Fibroblast of skin of right quadriceps (primary cell): ENCODE measurements at regions not wholly inside any gene's neighbourhood (a gene's known extent, or its start where the extent isn't known, plus 50 kb on each side); places are given as distances from the start of the nearest gene placed in this dataset.
"Not testable (repeated sequence)": the region's sequence is repeated elsewhere in the genome, so short reads cannot be mapped to it uniquely, and the experiment has no call there.

Source experiments
- DNase-seq: peaks from one replicate; pipeline ENCODE4 v3.0.0-alpha.2; 2013

- no peak for DNase-seq
These were observed 2293.6 kb downstream of the TP53TG3F start for GRCh38 chr16:35752773-35753558.

DNA sequence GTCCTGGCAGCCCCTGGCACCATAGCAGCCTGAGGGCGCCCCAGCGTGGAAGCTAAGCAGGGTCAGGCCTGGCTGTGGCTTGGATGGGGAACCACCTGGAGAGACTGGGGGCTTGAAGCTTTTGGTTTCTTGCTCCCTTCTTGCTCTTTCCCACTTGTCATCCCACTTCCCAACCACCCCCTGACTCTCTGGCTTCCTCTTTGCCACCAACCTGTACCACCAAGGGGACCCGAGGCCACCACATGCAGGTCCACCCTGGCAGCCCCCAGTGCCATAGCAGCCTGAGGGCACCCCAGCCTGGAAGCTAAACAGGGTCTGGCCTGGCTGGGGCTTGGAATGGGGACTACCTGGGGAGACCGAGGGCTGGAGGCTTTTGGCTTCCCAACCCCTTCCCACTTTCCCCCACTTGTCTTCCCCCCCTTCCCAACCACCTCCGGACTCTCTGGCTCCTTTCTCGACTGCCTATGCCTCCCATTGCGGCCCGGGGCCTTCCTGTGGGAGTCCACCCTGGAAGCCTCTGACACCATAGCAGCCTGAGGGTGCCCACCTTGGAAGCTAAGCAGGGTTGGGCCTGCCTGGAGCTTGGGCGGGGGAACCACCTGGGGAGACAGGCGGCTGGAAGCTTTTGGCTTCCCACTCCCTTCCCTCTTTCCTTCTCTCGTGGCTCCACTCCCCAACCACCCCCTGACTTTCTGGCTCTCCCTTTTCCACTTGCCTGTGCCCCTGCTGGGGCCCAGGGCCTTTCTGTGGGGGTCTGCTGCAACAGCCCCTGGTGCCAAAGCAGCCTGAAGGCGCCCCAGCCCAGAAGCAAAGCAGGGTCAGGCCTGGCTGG, 2294.4 kb downstream of the TP53TG3F start:
- no peak for DNase-seq

DNA sequence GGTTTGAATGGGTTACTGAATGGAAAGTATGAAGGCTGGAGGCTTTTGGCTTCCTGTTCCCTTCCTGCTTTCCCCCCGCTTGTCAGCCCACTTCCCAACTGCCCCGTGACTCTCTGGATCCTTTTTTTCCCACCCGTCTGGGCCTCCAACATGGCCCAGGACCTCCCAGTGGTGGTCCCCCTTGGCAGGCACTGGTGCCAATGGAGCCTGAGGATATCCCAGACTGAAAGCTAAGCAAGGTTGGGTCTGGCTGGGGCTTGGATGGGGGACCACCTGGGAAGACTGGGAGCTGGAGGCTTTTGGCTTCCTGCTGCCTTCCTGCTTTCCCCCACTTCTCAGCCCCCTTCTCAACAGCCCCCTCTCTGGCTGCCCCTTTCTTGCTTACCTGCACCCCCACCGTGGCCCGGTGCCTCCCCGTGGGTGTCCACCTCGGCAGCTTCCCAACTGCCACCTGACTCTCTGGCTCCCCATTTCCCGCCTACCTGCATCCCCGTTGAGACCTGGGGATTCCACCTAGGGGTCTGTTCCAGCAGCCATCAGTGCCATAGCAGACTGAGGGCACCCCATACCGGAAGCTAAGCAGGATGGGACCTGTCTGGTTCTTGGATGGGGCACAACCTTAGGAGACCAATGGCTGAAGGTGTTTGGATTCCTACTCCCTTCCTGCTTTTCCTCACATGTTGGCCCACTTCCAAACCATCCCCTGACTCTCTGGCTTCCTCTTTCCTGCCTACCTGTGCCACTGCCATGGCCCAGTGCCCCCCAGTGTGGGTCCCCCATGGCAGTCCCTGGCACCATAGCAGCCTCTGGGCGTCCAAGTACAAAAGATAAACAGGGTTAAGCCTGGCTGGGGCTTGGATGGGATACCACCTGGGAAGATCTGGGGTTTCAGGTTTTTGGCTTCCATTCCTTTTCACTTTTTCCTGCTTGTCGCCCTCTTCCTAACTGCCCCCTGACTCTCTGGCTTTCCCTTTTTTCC, 2295.3 kb downstream of the TP53TG3F start:
- DNase-seq, result no peak

GRCh38 chr16:35788381-35788780, 2329.0 kb downstream of the TP53TG3F start:
- no peak for DNase-seq

GRCh38 chr16:35792516-35793285, 2333.3 kb downstream of the TP53TG3F start:
- DNase-seq, result no peak

DNA sequence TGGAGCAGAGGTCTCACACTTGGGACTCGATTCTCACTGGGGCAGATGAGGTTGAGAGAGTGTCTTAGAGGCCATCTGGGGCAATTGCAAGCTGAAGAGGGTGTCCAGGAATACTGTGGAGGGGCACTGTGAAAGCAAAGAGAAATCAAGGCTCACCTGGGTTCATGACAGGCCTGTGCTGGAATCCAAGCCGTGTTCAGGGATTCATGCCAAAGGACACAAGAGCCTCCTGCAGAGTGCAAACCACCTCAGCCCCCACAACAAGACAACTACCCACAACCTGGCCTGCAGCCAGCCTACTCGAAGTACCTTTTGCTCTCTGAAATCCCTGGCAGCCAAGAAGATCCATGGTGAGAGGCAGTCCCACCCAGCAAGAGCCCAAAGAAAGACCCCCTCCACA, 2334.2 kb downstream of the TP53TG3F start:
- no peak for DNase-seq

DNA sequence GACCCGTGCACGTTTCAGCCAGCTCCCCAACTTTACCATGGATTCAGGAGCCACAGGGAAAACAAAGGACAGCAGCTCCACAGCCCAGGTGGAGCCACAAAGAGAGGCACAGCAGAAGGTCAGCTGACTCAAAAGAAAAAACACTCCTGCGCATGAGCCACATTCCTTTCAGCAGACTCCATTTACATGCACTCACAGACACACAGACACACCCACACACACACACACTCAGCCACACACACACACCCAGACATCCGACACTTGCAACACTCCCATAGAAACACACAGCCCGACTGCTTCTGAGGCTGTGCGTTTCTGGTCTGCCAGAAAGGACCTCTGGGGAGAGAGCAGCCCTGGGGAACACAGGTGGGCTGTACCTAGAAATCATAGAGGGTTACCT, 2335.5 kb downstream of the TP53TG3F start:
- DNase-seq, result no peak

GRCh38 chr16:35795361-35796029, 2336.1 kb downstream of the TP53TG3F start:
- no peak for DNase-seq

- DNase-seq, result no peak
These were observed 2338.4 kb downstream of the TP53TG3F start for GRCh38 chr16:35797811-35798210.

DNA sequence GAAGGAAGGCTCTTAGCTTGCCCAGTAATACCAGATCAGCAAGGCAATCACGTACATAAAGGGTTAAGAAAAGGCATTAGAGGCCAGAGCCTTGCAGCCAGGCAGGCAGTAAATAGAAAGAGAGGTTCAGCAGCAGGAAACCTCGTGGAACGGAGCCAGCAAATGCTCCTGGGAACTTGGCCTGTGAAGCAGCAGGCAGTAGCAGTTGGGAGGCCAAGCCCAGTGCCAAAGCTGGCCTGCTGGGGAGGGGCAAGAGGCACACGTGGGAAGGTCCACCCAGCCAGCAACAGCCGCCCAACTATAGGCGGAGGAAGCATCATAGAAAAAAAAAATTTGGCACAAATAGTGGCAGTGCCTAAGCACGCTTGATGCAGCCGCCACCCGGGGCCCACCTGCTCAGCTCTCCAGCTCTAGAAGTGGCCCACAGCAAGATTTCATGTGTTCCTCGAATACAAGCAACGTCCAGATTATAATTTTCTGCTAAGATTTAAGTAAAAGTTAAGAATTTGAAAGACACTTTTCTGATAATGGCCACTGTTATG, 2339.5 kb downstream of the TP53TG3F start:
- DNase-seq, result no peak

DNA sequence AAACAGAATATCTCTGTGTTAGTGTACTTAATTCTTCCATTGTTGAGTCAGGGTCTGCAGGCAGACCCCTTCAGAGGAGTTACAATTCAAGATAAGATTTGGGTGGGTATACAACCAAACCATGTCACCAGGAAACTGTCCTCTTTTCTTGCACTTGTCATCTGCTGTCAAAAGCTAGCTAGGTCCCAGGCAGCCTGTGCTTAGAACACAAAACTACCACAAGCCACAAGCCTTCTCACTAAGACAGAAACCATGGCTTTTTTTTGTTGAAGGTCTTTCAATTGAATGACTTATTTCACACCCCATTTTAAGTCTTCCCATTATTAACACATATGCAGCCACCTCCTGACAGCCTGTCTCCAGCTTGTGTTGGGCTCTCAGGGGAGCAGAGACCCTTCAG, 2345.1 kb downstream of the TP53TG3F start:
- DNase-seq, result not testable (repeated sequence)

- no peak for DNase-seq
These were observed 2363.9 kb downstream of the TP53TG3F start for GRCh38 chr16:35823342-35823741.

GRCh38 chr16:35841632-35842031, 2382.2 kb downstream of the TP53TG3F start:
- no peak for DNase-seq

GRCh38 chr16:35862242-35862641, 2402.8 kb downstream of the TP53TG3F start:
- no peak for DNase-seq

DNA sequence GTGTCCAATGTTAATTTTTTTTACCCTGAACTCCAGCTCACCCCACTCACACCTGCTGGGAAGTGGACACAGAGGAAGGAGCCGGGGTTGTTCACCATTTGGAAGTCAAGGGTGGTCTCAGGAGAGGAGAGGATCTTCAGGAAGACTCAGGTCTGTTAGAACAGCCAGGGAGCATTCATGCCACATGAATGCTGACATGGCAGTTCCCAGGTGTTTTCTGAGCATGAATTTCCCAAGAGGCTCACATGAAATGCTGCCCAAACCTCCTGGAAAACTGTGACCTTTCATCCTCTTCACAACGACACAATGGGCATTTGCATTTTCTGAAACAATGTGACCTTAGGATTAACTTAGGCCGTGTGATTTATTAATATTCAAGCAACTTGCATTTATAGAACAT, 2409.2 kb downstream of the TP53TG3F start:
- DNase-seq, result no peak

- no peak for DNase-seq
These were observed 2414.1 kb downstream of the TP53TG3F start for GRCh38 chr16:35873472-35873871.

GRCh38 chr16:35881654-35882053, 2422.2 kb downstream of the TP53TG3F start:
- no peak for DNase-seq

GRCh38 chr16:35906440-35906839, 2447.0 kb downstream of the TP53TG3F start:
- DNase-seq, result no peak

DNA sequence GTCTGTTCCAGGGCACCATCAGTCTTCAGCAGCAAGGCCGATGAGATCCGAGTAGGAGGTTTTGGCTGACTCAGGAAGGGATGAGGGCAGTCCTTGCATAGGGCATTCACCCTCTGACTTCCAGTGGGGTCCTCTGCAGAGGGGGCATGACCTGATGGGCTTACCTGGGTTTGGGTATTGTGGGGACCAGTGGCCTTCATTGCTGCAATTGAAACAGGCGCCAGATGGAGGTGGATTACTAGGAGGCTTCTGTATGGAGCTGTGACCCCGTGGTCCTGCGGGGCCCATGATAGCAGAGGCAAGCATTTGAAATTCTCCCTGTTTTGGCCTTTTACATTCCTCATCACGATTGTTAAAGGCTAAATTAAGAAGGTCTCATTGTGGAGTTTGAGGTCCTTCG, 2448.7 kb downstream of the TP53TG3F start:
- no peak for DNase-seq

DNA sequence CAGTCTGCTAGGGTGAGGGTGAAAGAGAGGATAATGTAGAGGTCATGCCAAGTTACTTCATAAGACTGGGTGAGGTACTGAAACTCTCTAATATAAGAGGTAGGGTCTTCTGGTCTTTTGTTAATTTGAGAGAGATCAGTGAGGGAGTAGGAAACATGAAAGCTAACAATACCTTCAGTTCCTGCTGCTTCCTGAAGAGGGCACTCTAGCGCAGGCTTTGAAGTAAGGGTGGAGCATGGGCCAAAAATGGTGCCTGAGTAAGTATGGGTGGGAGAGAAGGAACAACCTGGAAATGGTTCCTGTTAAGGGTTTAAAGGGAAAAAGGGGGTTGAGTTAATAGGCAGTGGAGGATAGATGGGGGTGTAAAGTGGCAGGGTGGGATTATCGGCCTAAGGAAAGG, 2449.5 kb downstream of the TP53TG3F start:
- DNase-seq, result no peak

DNA sequence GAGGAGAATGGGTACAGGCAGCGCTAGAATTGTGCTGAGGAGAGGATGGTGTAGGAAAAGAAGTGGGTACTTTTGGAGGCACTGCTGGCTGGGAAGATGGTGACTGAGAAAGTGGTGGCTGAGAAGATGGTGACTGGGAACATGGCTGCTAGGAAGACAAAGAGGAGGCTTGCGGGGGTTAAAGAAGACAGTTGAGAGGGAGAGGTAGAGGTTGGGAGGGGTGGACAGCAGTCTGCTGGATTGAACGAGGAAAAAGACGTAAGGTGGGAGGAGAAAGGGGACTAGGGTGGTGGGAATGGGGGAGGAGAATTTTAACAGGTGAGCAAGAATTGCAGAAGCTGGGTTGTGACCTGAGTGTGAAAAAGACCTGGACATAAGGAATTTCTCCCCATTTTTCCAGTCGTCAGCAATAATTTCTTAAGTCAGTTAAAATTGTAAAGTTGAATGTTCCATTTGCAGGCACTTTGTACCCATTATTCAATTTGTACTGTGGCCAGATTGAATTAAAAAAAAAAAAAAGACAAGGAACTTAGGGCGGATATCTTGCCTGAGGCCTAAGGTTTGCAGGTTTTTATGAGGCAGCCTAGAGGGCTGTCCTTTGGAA, 2450.0 kb downstream of the TP53TG3F start:
- DNase-seq, result no peak
